K562 (cell line): ENCODE measurements at regions not wholly inside any gene's neighbourhood (a gene's known extent, or its start where the extent isn't known, plus 50 kb on each side); places are given as distances from the start of the nearest gene placed in this dataset.
"Not testable (repeated sequence)": the region's sequence is repeated elsewhere in the genome, so short reads cannot be mapped to it uniquely, and the experiment has no call there.

ENCODE experiments used
- ATAC-seq: fragments of 200-7000 bp; cut with Tn5 transposase; 3 replicates; pipeline ENCODE4 v1.9.1; 2020; ENCODE audit warnings: moderate library complexity
- BruUV-seq: library from RNA; stranded (reverse); fragments of 400-500 nt; replicated peaks from 2 replicates; lab custom pipeline; 2021; lab: Mats Ljungman, UMichigan
- CTCF ChIA-PET: fragments of 300-600 bp; formaldehyde crosslinking; extraction: SDS; loops from one replicate; lab custom pipeline; 2021; ENCODE audit warnings: low intra/inter-chr PET ratio; lab: Yijun Ruan, JAX
- POLR2A ChIA-PET: fragments of 300-600, 350-650 bp; sonication (Branson Sonifier 250); formaldehyde crosslinking; extraction: SDS; loops from one replicate; lab custom pipeline; 2021; ENCODE audit warnings: antibody characterized with exemption, inconsistent platforms; lab: Yijun Ruan, JAX
- DNase-seq, 4 experiments: peaks; one replicate each; pipeline versions ENCODE4 v3.0.0 to v3.0.0-alpha.2; 2011 to 2018; ENCODE audit warnings: low spot score in 3 of 4, mixed read lengths in 3 of 4; ENCODE audit errors: extremely low read depth in 1 of 4
- FAIRE-seq: peaks from 2 replicates; lab custom pipeline; 2011; peaks lifted over from hg19 to GRCh38; lab: Jason Lieb, UNC
- H2AFZ ChIP-seq: 2 replicates; pipeline ENCODE4 v1.6.0; 2011; ENCODE audit warnings: low read depth, low read length, control low read depth, inconsistent platforms
- H3K27ac ChIP-seq: fragments of 200-600 bp; 3 replicates; pipeline ENCODE4 v1.8.0; 2011; ENCODE audit warnings: low read depth, mild to moderate bottlenecking, control low read depth, inconsistent platforms, low read length, moderate library complexity, mixed read lengths; ENCODE audit errors: extremely low read depth
- H3K27me3 ChIP-seq, 2 experiments: fragments of 300-600 bp in 1 of 2; 2 replicates in 1 of 2; 3 replicates in 1 of 2; pipeline versions ENCODE4 v1.6.0 to v1.8.0; 2011; ENCODE audit warnings: inconsistent platforms in 2 of 2, low read length in 2 of 2, mild to moderate bottlenecking in 1 of 2, mixed read lengths in 1 of 2, moderate library complexity in 1 of 2; ENCODE audit not compliant: control insufficient read depth in 2 of 2, insufficient read depth in 2 of 2
- H3K36me3 ChIP-seq: fragments of 300-600 bp; 3 replicates; pipeline ENCODE4 v1.8.0; 2011; ENCODE audit warnings: mild to moderate bottlenecking, low read length, inconsistent platforms; ENCODE audit not compliant: control insufficient read depth, insufficient read depth
- H3K4me1 ChIP-seq, 2 experiments: fragments of 200-600 bp in 1 of 2; replicated peaks in 1 of 2; 2 replicates in 1 of 2; 3 replicates in 1 of 2; pipeline versions ENCODE4 v1.5.1 to v1.8.0; 2011; ENCODE audit warnings: inconsistent platforms in 2 of 2, low read length in 2 of 2, mild to moderate bottlenecking in 1 of 2, mixed read lengths in 1 of 2, moderate library complexity in 1 of 2; ENCODE audit not compliant: control insufficient read depth in 2 of 2, insufficient read depth in 2 of 2
- H3K4me2 ChIP-seq: 2 replicates; pipeline ENCODE4 v1.6.1; 2011; ENCODE audit warnings: low read length, control low read depth, inconsistent platforms, mixed read lengths; ENCODE audit not compliant: insufficient read depth
- H3K4me3 ChIP-seq: fragments of 200-600 bp; sonication (generic), shearing (Covaris generic); 2 replicates; pipeline ENCODE4 v1.5.1; 2016; ENCODE audit warnings: control low read depth, inconsistent platforms
- H3K79me2 ChIP-seq: fragments of 200-600 bp; 3 replicates; pipeline ENCODE4 v1.8.0; 2011; ENCODE audit warnings: low read length, inconsistent platforms; ENCODE audit not compliant: control insufficient read depth, insufficient read depth
- H3K9ac ChIP-seq, 2 experiments: 2 replicates each; pipeline versions ENCODE4 v1.6.0 to v1.6.1; 2011; ENCODE audit warnings: low read depth in 2 of 2, low read length in 2 of 2, control low read depth in 1 of 2, inconsistent platforms in 1 of 2, mild to moderate bottlenecking in 1 of 2, mixed read lengths in 1 of 2; ENCODE audit not compliant: insufficient read depth in 1 of 2
- H3K9me1 ChIP-seq: one replicate; pipeline ENCODE4 v1.6.0; 2011; ENCODE audit warnings: inconsistent platforms, mild to moderate bottlenecking, low read length, moderate library complexity; ENCODE audit not compliant: control insufficient read depth, insufficient read depth
- H3K9me3 ChIP-seq: replicated peaks from 2 replicates; pipeline ENCODE4 v1.5.1; 2011; ENCODE audit warnings: low read depth, low read length, inconsistent platforms; ENCODE audit not compliant: control insufficient read depth, insufficient read depth
- H4K20me1 ChIP-seq: replicated peaks from 2 replicates; pipeline ENCODE4 v1.6.1; 2011; ENCODE audit warnings: low read length, inconsistent platforms, mixed read lengths; ENCODE audit not compliant: control insufficient read depth, insufficient read depth
- MLX ChIP-seq, 2 experiments: fragments of 450-650 bp in 1 of 2; sonication (generic) in 1 of 2; formaldehyde crosslinking; conservative IDR thresholded peaks; 2 replicates each; pipeline versions ENCODE4 v1.4.0 to v1.8.1; 2020 to 2022; ENCODE audit warnings: mild to moderate bottlenecking in 1 of 2, missing genetic modification reagents in 1 of 2
- RAD51 ChIP-seq: fragments of 450-650 bp; IDR thresholded peaks from 2 replicates; pipeline ENCODE4 v1.7.1; 2016; ENCODE audit warnings: low read depth, mild to moderate bottlenecking, borderline replicate concordance
- USF2 ChIP-seq: sonication (generic); formaldehyde crosslinking; IDR thresholded peaks from 2 replicates; pipeline ENCODE4 v1.5.0; 2020; ENCODE audit warnings: missing genetic modification reagents
- WGBS: fragments of 100-300 bp; shearing (Covaris generic); methylation state at CpG from one replicate; pipeline ENCODE4 v1.1.6; 2016; ENCODE audit warnings: low coverage, mixed read lengths; ENCODE audit not compliant: insufficient coverage; ENCODE audit errors: missing lambda C conversion rate; 5-methylcytosine and 5-hydroxymethylcytosine counted together
- in situ Hi-C: fragments of 300-500 bp; cut with MboI; formaldehyde crosslinking; loops from 4 replicates; pipeline ENCODE4 v1.15.0; 2018; ENCODE audit warnings: inconsistent platforms, mixed read lengths
- intact Hi-C: fragments of 100-400 bp; cut with micrococcal nuclease; formaldehyde crosslinking; loops from 2 replicates; pipeline ENCODE4 v1.14.2; 2022

DNA sequence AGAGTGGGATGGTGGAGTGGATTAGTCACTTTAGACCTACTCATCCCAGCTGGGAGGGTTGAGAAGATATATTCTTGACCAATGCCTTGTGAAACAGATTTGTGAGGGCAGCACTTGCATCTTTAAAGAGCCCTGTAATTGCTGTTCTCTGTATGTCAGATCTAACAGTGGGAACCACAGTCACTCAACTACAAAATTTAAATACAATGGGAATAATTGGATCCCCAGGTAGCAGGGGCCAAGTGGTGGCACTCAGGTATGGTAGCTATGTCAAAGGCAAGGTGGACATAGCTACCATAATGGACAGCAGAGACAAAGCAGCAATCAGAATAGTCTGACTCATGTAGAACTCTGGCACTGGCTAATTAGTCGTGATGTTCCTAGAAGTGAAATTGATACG lies 559.6 kb downstream of the PTPRU start:
- H2AFZ ChIP-seq, intact Hi-C loops, H3K27ac ChIP-seq, BruUV-seq, FAIRE-seq, H4K20me1 ChIP-seq, H3K4me1 ChIP-seq, H3K9ac ChIP-seq, CTCF ChIA-PET, H3K9me3 ChIP-seq, H3K27me3 ChIP-seq, DNase-seq, ATAC-seq, H3K4me3 ChIP-seq, H3K36me3 ChIP-seq, POLR2A ChIA-PET, H3K4me2 ChIP-seq, H3K9me1 ChIP-seq, H3K79me2 ChIP-seq: not testable (repeated sequence)
- in situ Hi-C loops = loop anchor here (10.0 kb wide), 1 partner anchor 289 kb away; no protein-coding TSS in a partner anchor
- WGBS = 0% methylated on average over 2 of the region's 2 CpGs

DNA sequence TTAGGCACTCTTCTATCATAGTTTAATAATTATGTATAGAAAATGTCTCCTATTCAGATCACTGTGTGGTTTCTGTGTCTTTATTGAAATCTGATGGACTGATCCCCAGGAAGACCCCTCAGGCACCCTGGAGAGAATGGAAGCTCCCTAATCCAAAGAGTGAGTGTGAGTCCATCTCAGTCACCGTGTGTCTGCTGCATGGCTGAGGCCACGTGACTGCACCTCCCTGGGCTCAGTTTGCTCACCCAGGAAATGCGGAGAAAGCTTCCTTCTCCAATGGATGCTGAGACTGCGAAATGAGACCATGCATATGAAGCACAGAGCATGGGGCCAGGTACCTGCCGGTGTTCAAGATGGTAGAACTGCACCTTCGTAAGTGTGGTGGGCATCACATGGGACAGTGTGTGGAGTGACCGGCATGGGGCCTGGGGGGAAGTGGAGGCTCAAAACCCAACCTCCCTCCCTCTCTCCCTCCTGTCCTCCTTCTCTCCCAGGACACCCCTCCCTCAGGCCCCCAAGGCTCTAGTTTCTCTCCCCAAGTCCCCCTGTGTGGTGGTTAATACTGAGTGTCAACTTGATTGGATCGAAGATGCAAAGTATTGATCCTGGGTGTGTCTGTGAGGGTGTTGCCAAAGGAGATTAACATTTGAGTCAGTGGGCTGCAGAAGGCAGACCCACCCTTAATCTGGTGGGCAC lies 557.5 kb downstream of the PTPRU start:
- Histone ChIP-seq H3K4me1 (no peaks in the 10 kb centered on the region), H2AFZ (no peak overlapping the region), H3K79me2 (no peaks in the 10 kb centered on the region), H4K20me1 (no peaks in the 10 kb centered on the region), H3K27ac (no peak overlapping the region), H3K27me3 (no peaks in the 10 kb centered on the region), H3K9me3 (no peaks in the 10 kb centered on the region), H3K4me2 (no peak overlapping the region), H3K9ac (no peak overlapping the region), H3K36me3 (no peaks in the 10 kb centered on the region), H3K9me1 (no peaks in the 10 kb centered on the region), H3K4me3 (no peak overlapping the region)
- DNase-seq (no peak), ATAC-seq (peak; percentile 59), FAIRE-seq (no peak)
- in situ Hi-C loops (loop anchor here (10.0 kb wide), 1 partner anchor 291 kb away; no protein-coding TSS in a partner anchor), intact Hi-C loops (loop anchor here (1.0 to 5.0 kb wide), 4 partner anchors 56 to 586 kb away; no protein-coding TSS in a partner anchor)
- CTCF ChIA-PET = interaction anchor here (0.9 to 1.7 kb wide), 4 partner anchors 55 to 586 kb away, joined by 3 to 23 read pairs (median 4); no protein-coding TSS in a partner anchor
- POLR2A ChIA-PET = interaction anchor here (0.8 kb wide), 1 partner anchor 11 kb away, joined by 5 read pairs; no protein-coding TSS in a partner anchor
- peak; percentile 67 for TF ChIP-seq RAD51
- TF ChIP-seq USF2 (CRISPR knock-in tag) = peak; percentile 74
- no peak for TF ChIP-seq MLX (CRISPR knock-in tag; conservative IDR thresholded peaks at IDR 0.05)
- WGBS = 5% methylated on average over 8 of the region's 8 CpGs
- BruUV-seq = no TSS peak
